Right kidney (tissue), 1 donor: ENCODE measurements at regions not wholly inside any gene's neighbourhood (a gene's known extent, or its start where the extent isn't known, plus 50 kb on each side); places are given as distances from the start of the nearest gene placed in this dataset.
"Not testable (repeated sequence)": the region's sequence is repeated elsewhere in the genome, so short reads cannot be mapped to it uniquely, and the experiment has no call there.

Source experiments
- DNase-seq: peaks from one replicate; pipeline ENCODE4 v3.0.0-alpha.2; 2016

GRCh38 chr5:135115591-135115990 lies 81.6 kb upstream of the PITX1 start:
- DNase-seq, result no peak

DNA sequence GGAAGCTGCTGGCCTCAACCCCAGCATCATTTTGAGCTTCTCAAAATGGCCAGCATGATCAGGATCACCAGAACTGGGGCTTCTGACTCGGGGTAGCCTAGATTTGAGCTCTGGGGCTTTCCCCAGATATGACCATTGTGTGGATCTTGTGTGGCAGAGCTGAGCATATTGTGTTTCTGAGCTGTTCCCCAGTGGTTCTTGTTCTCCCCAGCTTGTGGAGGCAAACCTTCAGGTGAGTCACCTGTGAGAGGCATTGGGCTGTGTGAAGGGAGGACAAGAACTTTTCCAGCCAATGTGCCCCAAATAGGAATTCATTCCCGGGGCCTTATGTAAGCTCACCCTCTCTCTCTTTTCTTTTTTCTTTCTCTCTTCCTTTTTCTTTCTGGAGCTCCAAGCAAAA lies 80.7 kb upstream of the PITX1 start:
- DNase-seq, result no peak

DNA sequence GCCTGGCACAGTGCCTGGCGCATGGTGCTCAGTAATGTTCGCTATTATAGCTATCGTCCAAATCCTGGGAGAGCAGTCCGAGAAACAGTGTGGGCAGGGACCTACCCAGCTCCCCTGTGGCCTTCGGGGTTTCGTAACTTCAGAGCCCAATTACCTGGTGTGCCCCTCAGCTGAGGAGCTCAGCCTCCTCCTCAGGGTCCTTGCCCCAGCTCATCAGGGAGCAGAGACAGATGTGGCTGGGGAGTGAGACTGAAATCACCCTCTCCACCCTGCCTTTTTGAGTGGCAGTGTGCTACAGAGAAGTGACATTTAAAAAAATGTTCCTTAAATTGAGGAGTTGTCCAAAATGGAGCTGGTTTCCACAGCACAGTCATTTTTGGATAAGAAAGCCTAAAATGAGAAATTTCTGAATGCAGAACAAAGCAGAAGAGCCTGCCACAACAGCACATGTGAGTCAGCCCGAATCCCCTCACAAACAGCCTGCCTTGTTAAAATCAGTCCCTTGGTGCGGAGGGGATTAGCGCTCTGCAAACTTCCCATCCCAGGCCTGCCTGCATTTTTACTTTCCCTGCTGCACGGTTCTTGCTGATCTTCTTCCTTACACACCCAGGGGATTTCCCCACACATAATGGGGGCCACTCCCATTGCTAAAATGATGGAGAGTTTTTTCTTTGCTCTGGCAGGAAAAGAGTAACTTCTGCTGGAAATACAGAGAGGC lies 78.1 kb upstream of the PITX1 start:
- no peak for DNase-seq

- no peak for DNase-seq
These were observed 77.0 kb upstream of the PITX1 start for GRCh38 chr5:135110785-135111596.

GRCh38 chr5:135108992-135109391 lies 75.0 kb upstream of the PITX1 start:
- DNase-seq, result no peak

DNA sequence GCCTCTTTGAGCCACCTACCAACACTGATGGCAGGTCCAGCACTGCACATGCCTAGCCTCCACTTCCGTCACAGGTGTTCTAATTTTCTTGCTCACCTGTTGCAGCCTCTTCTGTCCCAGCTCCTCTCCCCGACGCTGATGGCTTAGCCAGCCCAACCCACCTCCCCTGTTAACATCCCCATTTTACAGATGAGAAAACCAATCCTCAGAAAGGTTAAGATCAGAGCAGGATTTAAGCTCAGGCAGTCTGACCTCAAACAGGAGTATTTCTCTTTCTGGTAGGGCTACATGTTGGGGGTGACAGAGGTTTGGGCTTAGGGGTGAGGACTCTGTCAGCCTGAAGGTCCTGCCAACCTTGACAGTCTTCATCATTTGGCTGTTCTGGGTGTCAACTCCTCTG lies 74.5 kb upstream of the PITX1 start:
- DNase-seq, result no peak

DNA sequence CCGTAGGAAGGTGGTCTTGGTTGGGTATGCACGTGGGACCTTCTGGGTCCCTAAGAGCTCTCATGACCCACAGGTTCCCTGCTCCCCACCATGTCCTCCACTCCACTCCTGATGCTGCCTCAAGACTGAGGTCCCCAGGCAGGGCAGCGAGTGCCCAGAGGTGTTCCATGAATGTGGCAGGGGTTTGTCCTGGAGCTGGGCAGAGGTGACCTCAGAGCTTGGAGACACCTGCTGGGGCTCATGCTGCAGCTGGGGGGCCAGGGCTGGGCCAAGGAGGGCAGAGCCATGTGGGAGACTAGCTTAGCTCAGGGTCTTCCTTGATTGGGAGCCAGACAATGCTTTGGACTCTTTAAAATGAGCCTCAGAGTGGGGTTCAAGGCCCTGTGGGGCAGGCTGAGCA lies 74.0 kb upstream of the PITX1 start:
- no peak for DNase-seq

DNA sequence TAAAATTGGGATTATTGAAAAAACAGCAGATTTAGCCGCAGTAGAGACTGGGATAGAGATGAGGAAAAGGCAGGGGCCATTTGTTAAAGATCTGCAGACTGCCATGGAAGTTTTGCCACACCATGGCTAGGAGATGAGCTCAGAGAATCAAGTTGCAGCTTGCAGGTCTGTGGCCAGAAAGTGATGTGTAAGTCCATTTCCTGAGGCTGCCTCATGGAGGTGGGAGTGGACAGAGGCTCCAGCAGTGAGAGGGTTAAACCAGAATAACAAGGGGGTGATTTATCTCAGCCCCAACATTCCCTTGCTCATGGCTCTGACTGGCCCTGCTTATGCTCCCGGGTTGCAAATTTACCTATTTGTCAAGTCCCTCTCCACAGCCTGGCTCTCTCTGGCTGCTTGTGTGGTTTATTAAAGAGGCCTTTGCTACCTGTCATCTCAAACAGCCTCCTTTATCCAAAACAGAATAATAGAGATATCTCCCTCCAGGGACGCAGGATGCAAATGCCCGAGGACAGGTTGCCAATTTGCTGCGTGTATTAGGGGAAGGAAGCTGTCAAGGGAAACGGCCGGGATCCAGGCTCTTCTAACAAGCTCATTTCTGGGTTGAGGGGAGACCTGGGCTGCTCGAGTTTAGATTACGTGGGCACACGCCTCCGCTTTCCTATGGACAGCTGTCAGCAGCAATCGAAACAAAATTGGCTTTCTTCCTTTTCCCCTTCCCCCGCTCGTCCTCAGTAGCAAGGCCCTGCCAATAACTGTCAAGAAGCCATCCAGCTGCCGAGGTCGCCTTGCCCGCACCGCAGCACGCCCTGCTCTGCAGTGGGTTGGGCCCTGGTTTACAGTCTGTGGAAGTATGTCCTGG lies 72.8 kb upstream of the PITX1 start:
- no peak for DNase-seq

DNA sequence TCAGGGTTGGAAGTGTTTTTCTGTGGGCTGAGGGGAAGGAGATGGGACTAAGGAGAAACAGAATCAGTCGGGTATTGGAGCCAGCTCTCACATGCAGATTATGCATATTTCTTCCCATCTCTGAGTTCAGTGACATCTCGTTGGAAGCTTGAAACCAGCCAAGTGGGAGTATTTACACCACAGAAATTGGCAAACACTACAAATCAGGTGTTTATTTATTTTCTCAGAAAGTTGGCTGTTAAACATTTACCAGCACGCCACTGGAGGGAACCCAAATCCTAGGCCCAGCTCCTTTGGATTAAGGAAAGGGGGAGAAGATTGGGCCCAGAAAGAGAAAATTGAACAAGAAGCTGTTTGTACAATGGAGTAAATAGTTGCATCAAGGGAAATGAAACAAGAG lies 72.1 kb upstream of the PITX1 start:
- DNase-seq, result no peak

GRCh38 chr5:135105105-135105484 lies 71.1 kb upstream of the PITX1 start:
- no peak for DNase-seq

DNA sequence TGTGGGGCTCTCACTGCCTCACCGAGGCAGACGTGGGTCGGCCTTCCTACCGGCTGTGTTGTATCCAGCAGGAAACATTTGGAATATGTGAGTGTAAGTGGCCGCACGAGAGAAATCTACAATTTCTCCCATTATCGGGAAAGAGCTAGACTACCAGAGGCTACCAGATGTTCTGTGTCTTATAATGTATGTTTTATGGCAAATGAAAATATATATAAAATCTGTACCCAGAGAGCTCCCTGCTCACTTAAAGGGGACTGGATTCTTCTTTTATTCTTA lies 69.5 kb upstream of the PITX1 start:
- DNase-seq, result no peak

DNA sequence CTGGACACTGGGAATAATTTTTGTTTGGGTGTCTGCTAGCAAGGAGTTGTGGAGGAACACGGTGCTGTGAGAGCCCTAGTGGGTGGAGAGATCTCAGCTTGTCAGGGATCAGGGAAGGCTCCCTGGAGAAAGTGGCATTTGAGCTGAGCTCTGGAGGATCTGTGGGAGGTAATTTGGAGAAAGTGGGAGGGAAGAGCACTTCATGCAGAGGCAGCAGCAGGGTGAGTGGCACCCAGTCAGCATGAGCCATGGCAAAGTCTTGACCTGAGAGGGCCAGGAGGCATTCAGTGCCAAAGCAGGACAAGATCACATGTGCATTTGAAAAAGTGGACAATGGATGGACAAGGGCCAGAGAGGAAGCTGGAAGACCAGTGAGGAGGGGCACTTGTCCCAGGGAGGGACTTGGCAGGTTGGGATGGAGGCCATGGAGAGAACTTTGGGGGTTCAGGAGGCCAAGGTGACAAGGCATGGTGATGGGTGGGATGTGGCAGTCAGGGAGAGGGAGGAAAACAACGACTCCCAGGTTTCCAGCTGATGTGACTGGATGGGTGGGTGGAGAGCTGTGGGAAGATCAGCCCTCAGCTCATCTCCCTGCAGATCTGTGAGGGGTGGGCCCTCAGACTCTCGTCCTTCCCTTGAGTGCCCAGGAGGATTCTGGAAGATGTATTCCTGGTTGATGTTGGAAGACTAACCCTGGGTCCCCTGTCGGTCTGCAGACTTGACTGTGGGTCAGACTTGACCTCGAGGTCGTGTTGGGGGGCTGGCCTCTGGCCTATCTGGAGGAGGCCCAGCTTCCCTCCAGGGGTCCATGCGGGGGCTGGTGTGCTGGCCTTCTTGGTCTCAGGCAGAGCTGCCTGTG lies 68.9 kb upstream of the PITX1 start:
- peak; percentile 30 for DNase-seq

- DNase-seq, result no peak
These were observed 66.4 kb upstream of the PITX1 start for GRCh38 chr5:135100431-135100830.

DNA sequence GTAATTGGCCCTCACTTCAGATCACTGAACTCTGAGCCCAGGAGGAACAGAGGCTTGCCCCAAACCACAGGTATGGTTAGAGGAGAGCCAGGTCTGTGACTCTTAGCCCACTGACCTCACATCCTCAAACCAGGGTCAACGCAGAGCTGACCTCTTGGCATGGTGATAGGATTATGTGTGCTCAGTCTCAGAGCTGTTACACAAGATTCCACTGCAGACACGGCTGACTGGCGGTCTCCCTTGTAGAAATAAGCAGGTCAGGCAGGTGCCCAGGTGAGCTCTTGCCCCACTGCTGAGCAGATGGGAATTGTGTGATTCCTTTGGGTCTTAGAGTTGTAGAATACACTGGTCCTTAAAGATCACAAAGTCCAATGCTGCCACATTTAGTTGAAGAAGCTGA lies 66.0 kb upstream of the PITX1 start:
- no peak for DNase-seq

DNA sequence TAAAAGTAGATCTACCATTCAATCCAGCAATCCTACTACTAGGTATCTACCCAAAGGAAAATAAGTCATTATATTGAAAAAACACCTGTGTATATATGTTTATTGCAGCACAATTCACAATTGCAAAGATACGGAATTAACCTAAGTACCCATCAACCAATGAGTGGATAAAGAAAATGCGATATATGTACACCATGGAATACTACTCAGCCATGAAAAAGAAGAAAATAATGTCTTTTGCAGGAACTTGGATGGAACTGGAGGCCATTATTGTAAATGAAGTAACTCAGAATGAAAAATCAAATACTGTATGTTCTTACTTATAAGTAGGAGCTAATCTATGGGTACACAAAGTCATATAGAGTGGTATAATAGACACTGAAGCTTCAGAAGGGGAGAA lies 63.4 kb upstream of the PITX1 start:
- DNase-seq, result no peak

DNA sequence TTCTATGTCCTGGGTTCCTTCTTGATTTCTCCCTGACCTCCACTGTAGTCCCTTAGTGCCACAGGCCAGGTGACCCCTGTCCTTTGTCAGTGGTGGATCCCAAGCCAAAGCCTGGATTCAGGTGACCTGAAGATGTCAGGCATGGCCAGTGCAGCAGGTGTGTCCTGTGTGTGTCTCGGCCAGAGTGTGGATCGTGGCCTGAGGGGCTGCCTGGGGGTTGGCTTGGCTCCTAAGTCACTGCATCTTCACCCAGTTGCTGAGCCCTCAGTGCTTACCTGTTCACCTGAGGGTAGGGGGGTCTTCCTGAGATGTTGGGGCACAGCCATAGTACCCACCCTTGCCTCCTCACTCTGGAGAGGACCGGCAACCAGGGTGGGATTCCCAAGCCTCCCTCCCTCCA lies 61.8 kb upstream of the PITX1 start:
- DNase-seq, result no peak

- DNase-seq, result no peak
These were observed 61.2 kb upstream of the PITX1 start for GRCh38 chr5:135095052-135095715.

DNA sequence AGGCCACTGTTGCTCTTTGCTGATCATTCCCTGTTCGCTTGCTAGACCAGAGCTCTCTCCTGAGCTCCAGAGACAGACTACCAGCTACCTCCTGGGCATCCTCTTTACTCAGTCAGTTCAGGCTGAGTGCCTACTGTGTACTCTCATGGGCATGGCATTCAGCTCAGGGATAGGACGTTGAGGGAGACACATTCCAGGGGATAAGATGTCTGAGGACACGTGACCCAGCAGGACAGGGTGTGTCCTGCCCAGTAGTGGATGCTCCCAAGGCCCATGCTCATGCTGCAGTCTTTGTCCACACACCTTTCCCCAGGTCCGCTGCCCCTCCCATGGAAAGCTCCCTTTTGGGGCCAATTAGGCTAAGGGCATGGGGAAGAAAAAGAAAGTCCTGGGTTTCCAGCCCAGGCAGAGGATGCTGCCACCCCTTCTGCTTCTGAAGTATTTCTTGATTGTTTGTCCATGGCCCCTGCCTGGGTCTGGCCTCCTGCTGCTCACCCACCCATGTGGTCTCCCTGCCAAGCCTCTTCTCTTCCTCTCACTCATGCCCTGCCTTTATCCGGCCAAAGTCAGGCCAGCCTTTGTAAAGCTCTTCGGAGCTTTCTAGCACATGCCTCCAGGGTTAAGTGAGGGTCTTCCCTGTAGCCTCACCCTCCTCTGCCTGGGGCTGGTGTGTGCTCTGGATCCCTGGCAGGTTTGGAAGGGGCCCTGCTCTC lies 60.5 kb upstream of the PITX1 start:
- DNase-seq, result no peak

DNA sequence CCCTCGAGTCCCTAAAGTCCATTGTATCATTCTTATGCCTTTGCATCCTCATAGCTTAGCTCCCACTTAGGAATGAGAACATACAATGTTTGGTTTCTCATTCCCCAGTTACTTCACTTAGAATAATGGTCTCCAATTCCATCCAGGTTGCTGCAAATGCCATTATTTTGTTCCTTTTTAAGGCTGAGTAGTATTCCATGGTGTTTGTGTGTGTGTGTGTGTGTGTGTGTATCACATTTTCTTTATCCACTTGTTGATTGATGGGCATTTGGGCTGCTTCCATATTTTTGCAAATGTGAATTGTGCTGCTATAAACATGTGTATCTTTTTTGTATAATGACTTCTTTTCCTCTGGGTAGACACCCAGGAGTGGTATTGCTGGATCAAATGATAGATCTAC lies 59.5 kb upstream of the PITX1 start:
- not testable (repeated sequence) for DNase-seq

- DNase-seq, result no peak
These were observed 58.4 kb upstream of the PITX1 start for GRCh38 chr5:135092476-135092875.

- DNase-seq, result no peak
These were observed 57.3 kb upstream of the PITX1 start for GRCh38 chr5:135091286-135091685.
